ENCODE measurements at regions not wholly inside any gene's neighbourhood (a gene's known extent, or its start where the extent isn't known, plus 50 kb on each side); places are given as distances from the start of the nearest gene placed in this dataset.

- no peaks in the 10 kb centered on the region for H3K36me3 ChIP-seq (replicated peaks in 1 of 2; ENCODE audit: control insufficient read depth in 1 of 2, insufficient read depth in 2 of 2, low read length in 1 of 2)
- TF ChIP-seq ELF1 (IDR thresholded peaks at IDR 0.05): no peak
- TF ChIP-seq MAX (IDR thresholded peaks at IDR 0.05; ENCODE audit: low read depth): no peak
- TF ChIP-seq RXRA (IDR thresholded peaks at IDR 0.05; ENCODE audit: borderline replicate concordance, low read depth): no peak
- TF ChIP-seq TAF1 (IDR thresholded peaks at IDR 0.05; ENCODE audit: borderline replicate concordance, low read depth, low read length): no peak
- TF ChIP-seq IRF3 (IDR thresholded peaks at IDR 0.05; ENCODE audit: low read depth, low read length): no peak
- TF ChIP-seq GABPA (IDR thresholded peaks at IDR 0.05; ENCODE audit: low read depth): no peak
- no peak for TF ChIP-seq RCOR1 (IDR thresholded peaks at IDR 0.05; ENCODE audit: low read length)
- no peak for TF ChIP-seq RFX5 (IDR thresholded peaks at IDR 0.05; ENCODE audit: low read length)
- TF ChIP-seq USF1 (IDR thresholded peaks at IDR 0.05; ENCODE audit: borderline replicate concordance, low read depth): no peak
- TF ChIP-seq EZH2phosphoT487 (IDR thresholded peaks at IDR 0.05; ENCODE audit: borderline replicate concordance, low read depth): no peak
- no peak for TF ChIP-seq TEAD4 (IDR thresholded peaks at IDR 0.05; ENCODE audit: borderline replicate concordance, insufficient read depth)
- TF ChIP-seq FOXJ3 (CRISPR knock-in tag; IDR thresholded peaks at IDR 0.05): no peak
- TF ChIP-seq CHD2 (IDR thresholded peaks at IDR 0.05; ENCODE audit: low read length, partially characterized antibody): no peak
- no peak for TF ChIP-seq RAD21 (IDR thresholded peaks at IDR 0.05; ENCODE audit: low read length)
- no peak for TF ChIP-seq USF2 (IDR thresholded peaks at IDR 0.05; ENCODE audit: borderline replicate concordance, low read depth, low read length)
- no peak for TF ChIP-seq TCF12 (IDR thresholded peaks at IDR 0.05)
- no peak for TF ChIP-seq NFIC (IDR thresholded peaks at IDR 0.05; ENCODE audit: borderline replicate concordance)
- no peak for TF ChIP-seq SMC3 (IDR thresholded peaks at IDR 0.05; ENCODE audit: low read depth, low read length)
- TF ChIP-seq REST (IDR thresholded peaks at IDR 0.05; ENCODE audit: low read depth, low read length): no peak
- no peaks in the 10 kb centered on the region for H3K79me2 ChIP-seq (ENCODE audit: insufficient read depth)
- ChIA-PET POLR2A (no interaction called here), CTCF (no interaction called here)
- H3K27me3 ChIP-seq (ENCODE audit: insufficient read depth): no peaks in the 10 kb centered on the region
- H2AFZ ChIP-seq (ENCODE audit: low read depth): no peak overlapping the region
- H3K4me1 ChIP-seq (ENCODE audit: control insufficient read depth in 1 of 2, insufficient read depth in 2 of 2, low read depth in 1 of 2, low read length in 1 of 2): no peaks in the 10 kb centered on the region
- H4K20me1 ChIP-seq (ENCODE audit: insufficient read depth): no peaks in the 10 kb centered on the region
- H3F3A ChIP-seq (replicated peaks; ENCODE audit: insufficient read depth): no peaks in the 10 kb centered on the region
- DNase-seq: no peak
- no peak overlapping the region for H3K4me3 ChIP-seq (ENCODE audit: low read depth in 2 of 2, low read length in 1 of 2)
- H3K27ac ChIP-seq (ENCODE audit: low read depth in 2 of 2, low read length in 1 of 2): no peak overlapping the region
- H3K4me2 ChIP-seq: no peak overlapping the region
- WGBS (ENCODE audit: low lambda C conversion rate): 56% methylated on average over 1 of the region's 1 CpG
- no peaks in the 10 kb centered on the region for H3K9me2 ChIP-seq
- no peak overlapping the region for H3K9ac ChIP-seq
- no peaks in the 10 kb centered on the region for H3K9me3 ChIP-seq
These were observed 525.3 kb upstream of the JARID2 start for GRCh38 chr6:14720411-14721102.

Data from SK-N-SH (cell line).